PC-3 (cell line): ENCODE measurements at regions not wholly inside any gene's neighbourhood (a gene's known extent, or its start where the extent isn't known, plus 50 kb on each side); places are given as distances from the start of the nearest gene placed in this dataset.

Experiments
- CTCF ChIP-seq: fragments of 300-600 bp; sonication (generic); conservative IDR thresholded peaks from 2 replicates; pipeline ENCODE4 v1.5.1; 2017; ENCODE audit warnings: antibody characterized with exemption, low read depth, mild to moderate bottlenecking, low read length
- EZH2 ChIP-seq: fragments of 300-600 bp; sonication (generic); IDR thresholded peaks from one replicate; pipeline ENCODE4 v1.6.1; 2017; ENCODE audit warnings: antibody characterized with exemption, mild to moderate bottlenecking, low read length; ENCODE audit not compliant: unreplicated experiment
- EZH2phosphoT487 ChIP-seq: fragments of 300-600 bp; sonication (generic); IDR thresholded peaks from 2 replicates; pipeline ENCODE4 v1.6.1; 2018; ENCODE audit warnings: mild to moderate bottlenecking, antibody characterized with exemption, low read length, borderline replicate concordance

GRCh38 chr11:27857588-27857987 lies 157.3 kb upstream of the BDNF start:
- TF ChIP-seq EZH2 (no peak), CTCF (no peak), EZH2phosphoT487 (no peak)
